ENCODE measurements at regions not wholly inside any gene's neighbourhood (a gene's known extent, or its start where the extent isn't known, plus 50 kb on each side); places are given as distances from the start of the nearest gene placed in this dataset.

DNA sequence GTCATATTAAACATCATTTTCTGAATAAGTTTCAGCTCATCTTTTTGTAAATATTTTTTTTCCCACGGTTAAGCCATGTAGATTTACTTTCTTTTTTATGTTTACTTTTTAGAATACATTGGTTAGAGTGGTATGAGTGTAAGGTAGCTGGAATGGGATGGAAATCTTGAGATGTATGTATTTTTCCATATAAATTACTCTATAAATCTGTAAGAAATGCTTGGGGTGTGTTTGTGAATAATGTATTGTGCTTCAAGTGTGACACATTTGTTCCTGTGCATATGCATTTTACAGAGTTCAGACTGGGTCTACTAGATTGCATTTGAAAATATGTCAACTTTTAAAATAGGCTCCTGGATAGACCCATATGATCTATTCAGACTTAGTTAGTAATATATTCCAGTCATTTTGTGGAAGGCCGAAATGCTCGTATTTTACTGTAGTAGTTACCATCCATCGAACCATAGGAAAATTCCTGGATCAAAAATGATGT, 756.8 kb downstream of the RAPGEF2 start:
- TF ChIP-seq, protein P1, sequence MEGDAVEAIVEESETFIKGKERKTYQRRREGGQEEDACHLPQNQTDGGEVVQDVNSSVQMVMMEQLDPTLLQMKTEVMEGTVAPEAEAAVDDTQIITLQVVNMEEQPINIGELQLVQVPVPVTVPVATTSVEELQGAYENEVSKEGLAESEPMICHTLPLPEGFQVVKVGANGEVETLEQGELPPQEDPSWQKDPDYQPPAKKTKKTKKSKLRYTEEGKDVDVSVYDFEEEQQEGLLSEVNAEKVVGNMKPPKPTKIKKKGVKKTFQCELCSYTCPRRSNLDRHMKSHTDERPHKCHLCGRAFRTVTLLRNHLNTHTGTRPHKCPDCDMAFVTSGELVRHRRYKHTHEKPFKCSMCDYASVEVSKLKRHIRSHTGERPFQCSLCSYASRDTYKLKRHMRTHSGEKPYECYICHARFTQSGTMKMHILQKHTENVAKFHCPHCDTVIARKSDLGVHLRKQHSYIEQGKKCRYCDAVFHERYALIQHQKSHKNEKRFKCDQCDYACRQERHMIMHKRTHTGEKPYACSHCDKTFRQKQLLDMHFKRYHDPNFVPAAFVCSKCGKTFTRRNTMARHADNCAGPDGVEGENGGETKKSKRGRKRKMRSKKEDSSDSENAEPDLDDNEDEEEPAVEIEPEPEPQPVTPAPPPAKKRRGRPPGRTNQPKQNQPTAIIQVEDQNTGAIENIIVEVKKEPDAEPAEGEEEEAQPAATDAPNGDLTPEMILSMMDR (IDR thresholded peaks at IDR 0.05; ENCODE audit: borderline replicate concordance, extremely low read depth, low read length, poor library complexity, severe bottlenecking) = no peak
- no peak for TF ChIP-seq EZH2 (IDR thresholded peaks at IDR 0.05; ENCODE audit: borderline replicate concordance, low read depth, low read length, severe bottlenecking)
